GM12878 (cell line): ENCODE measurements at regions not wholly inside any gene's neighbourhood (a gene's known extent, or its start where the extent isn't known, plus 50 kb on each side); places are given as distances from the start of the nearest gene placed in this dataset.

Source experiments
- ATAC-seq: fragments of 200-7000 bp; cut with Tn5 transposase; 3 replicates; pipeline ENCODE4 v1.9.1; 2020; ENCODE audit warnings: mild to moderate bottlenecking, moderate library complexity
- BruUV-seq: library from RNA; stranded (reverse); fragments of 400-500 nt; replicated peaks from 2 replicates; lab custom pipeline; 2021; lab: Mats Ljungman, UMichigan
- CTCF ChIA-PET: fragments of 300-600 bp; sonication (Branson Sonifier 250); formaldehyde crosslinking; extraction: SDS; loops from one replicate; lab custom pipeline; 2021; ENCODE audit warnings: inconsistent platforms; lab: Yijun Ruan, JAX
- POLR2A ChIA-PET: fragments of 350-600 bp; formaldehyde crosslinking; extraction: SDS; loops from one replicate; lab custom pipeline; 2021; ENCODE audit warnings: inconsistent platforms; lab: Charles Lee
- RAD21 ChIA-PET: fragments of 300-600 bp; sonication (Branson Sonifier 250); formaldehyde crosslinking; loops from one replicate; lab custom pipeline; 2023; ENCODE audit warnings: antibody characterized with exemption; ENCODE audit not compliant: unreplicated experiment; lab: Charles Lee
- SMC1A ChIA-PET: fragments of 300-600 bp; sonication (Branson Sonifier 250); formaldehyde crosslinking; loops from one replicate; lab custom pipeline; 2023; ENCODE audit not compliant: unreplicated experiment, uncharacterized antibody; lab: Charles Lee
- DNase-seq: peaks from one replicate; pipeline ENCODE4 v3.0.0-alpha.2; 2011; ENCODE audit warnings: low read depth, low spot score
- FAIRE-seq: peaks from 3 replicates; lab custom pipeline; 2011; peaks lifted over from hg19 to GRCh38; lab: Jason Lieb, UNC
- H2AFZ ChIP-seq: 2 replicates; pipeline ENCODE4 v1.6.0; 2011; ENCODE audit warnings: low read depth, low read length, control low read depth; ENCODE audit not compliant: control insufficient read depth
- H3K27ac ChIP-seq: 2 replicates; pipeline ENCODE4 v1.5.1; 2011; ENCODE audit warnings: control low read depth; ENCODE audit not compliant: control insufficient read depth, insufficient read depth
- H3K27me3 ChIP-seq, 2 experiments: replicated peaks in 1 of 2; 2 replicates each; pipeline versions ENCODE4 v1.6.0 to v1.6.1; 2011; ENCODE audit warnings: low read length in 1 of 2; ENCODE audit not compliant: control insufficient read depth in 2 of 2, insufficient read depth in 2 of 2
- H3K36me3 ChIP-seq, 2 experiments: 2 replicates each; pipeline ENCODE4 v1.5.1; 2011; ENCODE audit warnings: low read length in 1 of 2; ENCODE audit not compliant: control insufficient read depth in 2 of 2, insufficient read depth in 2 of 2
- H3K4me1 ChIP-seq: 2 replicates; pipeline ENCODE4 v1.6.1; 2011; ENCODE audit warnings: mild to moderate bottlenecking, low read length, moderate library complexity, mixed read lengths; ENCODE audit not compliant: control insufficient read depth, insufficient read depth
- H3K4me2 ChIP-seq: 2 replicates; pipeline ENCODE4 v1.6.0; 2011; ENCODE audit warnings: control low read depth; ENCODE audit not compliant: control insufficient read depth, insufficient read depth
- H3K4me3 ChIP-seq: fragments of 200-600 bp; sonication (generic); 2 replicates; pipeline ENCODE4 v1.5.1; 2016
- H3K79me2 ChIP-seq: 2 replicates; pipeline ENCODE4 v1.6.0; 2011; ENCODE audit warnings: low read length; ENCODE audit not compliant: control insufficient read depth, insufficient read depth
- H3K9ac ChIP-seq: 2 replicates; pipeline ENCODE4 v1.8.0; 2011; ENCODE audit warnings: low read length, control low read depth, mixed read lengths; ENCODE audit not compliant: control insufficient read depth, insufficient read depth
- H3K9me3 ChIP-seq: replicated peaks from 3 replicates; pipeline ENCODE4 v1.5.1; 2011; ENCODE audit warnings: mild to moderate bottlenecking, low read length; ENCODE audit not compliant: control insufficient read depth, insufficient read depth
- H4K20me1 ChIP-seq: 2 replicates; pipeline ENCODE4 v1.6.0; 2011; ENCODE audit not compliant: control insufficient read depth, insufficient read depth
- POLR2AphosphoS2 ChIP-seq: IDR thresholded peaks from 2 replicates; pipeline ENCODE4 v1.6.1; 2011; ENCODE audit warnings: low read depth, mild to moderate bottlenecking, low read length, improper control_type of control experiment, moderate library complexity
- RFX5 ChIP-seq: IDR thresholded peaks from 2 replicates; pipeline ENCODE4 v1.6.1; 2011; ENCODE audit warnings: low read depth, low read length, improper control_type of control experiment
- WGBS: methylation state at CpG from one replicate; pipeline ENCODE4 v1.1.6; 2016; ENCODE audit warnings: low lambda C conversion rate; ENCODE audit not compliant: insufficient replicate concordance, insufficient coverage; ENCODE audit errors: missing lambda C conversion rate; 5-methylcytosine and 5-hydroxymethylcytosine counted together
- in situ Hi-C: fragments of 300-500 bp; cut with MboI; formaldehyde crosslinking; loops from 9 replicates; pipeline ENCODE4 v1.14.3; 2018; ENCODE audit warnings: mixed read lengths
- intact Hi-C: fragments of 100-400 bp; cut with micrococcal nuclease; formaldehyde crosslinking; loops from one replicate; pipeline ENCODE4 v1.14.2; 2022; ENCODE audit not compliant: unreplicated experiment
- TF ChIP-seq, protein P1 (sequence below): fragments of 450-650 bp; IDR thresholded peaks from 2 replicates; pipeline ENCODE4 v1.6.1; 2018; ENCODE audit warnings: borderline replicate concordance, mild to moderate bottlenecking; ENCODE audit not compliant: partially characterized antibody
- TF ChIP-seq, protein P2 (sequence below): fragments of 450-650 bp; IDR thresholded peaks from 2 replicates; pipeline ENCODE4 v1.6.1; 2017; ENCODE audit warnings: mild to moderate bottlenecking, moderate library complexity

DNA sequence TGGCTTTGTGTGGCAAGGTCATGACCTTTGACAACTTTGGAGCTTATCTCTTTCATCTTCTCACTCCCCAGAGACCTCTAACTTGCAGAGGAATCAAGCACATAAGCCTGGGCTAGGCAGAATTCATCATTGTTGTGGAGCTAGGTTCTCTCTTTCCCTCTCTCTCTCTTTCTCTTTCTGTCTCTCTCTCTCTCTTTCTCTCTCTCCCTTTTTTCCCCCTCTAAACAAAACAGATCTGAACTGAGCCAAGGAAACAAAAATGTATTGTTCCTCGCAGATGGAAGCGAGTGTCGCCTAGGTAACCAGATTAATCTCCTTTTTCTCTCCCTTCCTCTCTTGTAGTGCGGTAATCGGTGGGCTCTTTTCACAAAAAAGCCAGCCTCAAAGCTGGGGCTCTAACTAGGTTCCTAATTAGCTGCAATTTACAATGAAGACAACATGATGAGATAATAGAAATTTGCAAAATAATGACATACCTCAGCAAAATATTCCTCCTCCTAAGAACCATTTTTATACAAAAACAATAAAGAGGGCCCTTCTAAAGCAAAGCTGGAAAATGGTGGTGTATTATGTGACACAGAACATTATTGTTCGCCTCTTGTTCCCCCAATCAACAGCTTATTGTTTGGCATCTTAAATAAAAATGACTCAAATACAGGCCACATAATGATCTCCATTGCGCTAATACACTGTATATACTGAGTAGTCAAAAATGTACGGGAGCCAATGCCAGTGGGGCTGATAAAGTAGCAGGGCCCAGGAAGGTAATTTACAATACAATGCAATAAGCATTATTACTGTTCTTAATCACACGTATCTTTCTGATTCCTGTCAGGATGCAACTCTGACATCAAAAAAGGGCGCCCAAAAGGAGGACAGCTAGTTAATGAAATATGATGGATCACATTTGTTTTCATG is 65.7 kb upstream of the SOX5 start (continued):
- TF ChIP-seq, protein P1, sequence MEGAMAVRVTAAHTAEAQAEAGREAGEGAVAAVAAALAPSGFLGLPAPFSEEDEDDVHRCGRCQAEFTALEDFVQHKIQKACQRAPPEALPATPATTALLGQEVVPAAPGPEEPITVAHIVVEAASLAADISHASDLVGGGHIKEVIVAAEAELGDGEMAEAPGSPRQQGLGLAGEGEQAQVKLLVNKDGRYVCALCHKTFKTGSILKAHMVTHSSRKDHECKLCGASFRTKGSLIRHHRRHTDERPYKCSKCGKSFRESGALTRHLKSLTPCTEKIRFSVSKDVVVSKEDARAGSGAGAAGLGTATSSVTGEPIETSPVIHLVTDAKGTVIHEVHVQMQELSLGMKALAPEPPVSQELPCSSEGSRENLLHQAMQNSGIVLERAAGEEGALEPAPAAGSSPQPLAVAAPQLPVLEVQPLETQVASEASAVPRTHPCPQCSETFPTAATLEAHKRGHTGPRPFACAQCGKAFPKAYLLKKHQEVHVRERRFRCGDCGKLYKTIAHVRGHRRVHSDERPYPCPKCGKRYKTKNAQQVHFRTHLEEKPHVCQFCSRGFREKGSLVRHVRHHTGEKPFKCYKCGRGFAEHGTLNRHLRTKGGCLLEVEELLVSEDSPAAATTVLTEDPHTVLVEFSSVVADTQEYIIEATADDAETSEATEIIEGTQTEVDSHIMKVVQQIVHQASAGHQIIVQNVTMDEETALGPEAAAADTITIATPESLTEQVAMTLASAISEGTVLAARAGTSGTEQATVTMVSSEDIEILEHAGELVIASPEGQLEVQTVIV = no peak

DNA sequence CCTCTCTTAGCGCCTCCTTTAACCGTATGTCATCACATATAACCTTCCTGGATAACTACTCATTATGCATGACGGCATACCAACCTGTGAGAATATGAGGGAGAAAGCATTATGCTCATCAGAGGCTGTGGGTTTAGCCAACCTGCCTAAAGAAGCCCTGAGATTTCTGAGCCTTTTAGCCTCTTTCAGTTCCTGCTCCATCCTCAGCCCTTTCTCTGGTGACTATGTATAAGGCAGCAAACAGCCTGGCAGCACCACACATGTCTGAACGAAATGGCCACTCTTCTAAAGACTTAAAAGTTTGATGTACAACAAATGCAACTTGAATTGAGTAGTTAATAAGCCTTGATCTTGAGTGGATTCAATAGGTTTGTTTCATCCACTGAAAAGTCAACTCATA is 64.8 kb upstream of the SOX5 start:
- Histone ChIP-seq H3K79me2 (no peaks in the 10 kb centered on the region), H3K4me3 (no peak overlapping the region), H3K27me3 (no peaks in the 10 kb centered on the region; a peak in 2 of 4 replicates), H3K4me2 (no peak overlapping the region), H3K27ac (no peak overlapping the region), H2AFZ (no peak overlapping the region), H3K9me3 (no peaks in the 10 kb centered on the region), H3K9ac (no peak overlapping the region), H3K36me3 (no peaks in the 10 kb centered on the region), H3K4me1 (no peaks in the 10 kb centered on the region), H4K20me1 (no peaks in the 10 kb centered on the region)
- 31% methylated on average over 4 of the region's 4 CpGs for WGBS
- in situ Hi-C loops = no loop called here
- intact Hi-C loops = loop anchor here (10.0 kb wide), 1 partner anchor 809 kb away; no protein-coding TSS in a partner anchor
- no TSS peak for BruUV-seq
- TF ChIP-seq RFX5 (no peak), POLR2AphosphoS2 (no peak)
- TF ChIP-seq, protein P2, sequence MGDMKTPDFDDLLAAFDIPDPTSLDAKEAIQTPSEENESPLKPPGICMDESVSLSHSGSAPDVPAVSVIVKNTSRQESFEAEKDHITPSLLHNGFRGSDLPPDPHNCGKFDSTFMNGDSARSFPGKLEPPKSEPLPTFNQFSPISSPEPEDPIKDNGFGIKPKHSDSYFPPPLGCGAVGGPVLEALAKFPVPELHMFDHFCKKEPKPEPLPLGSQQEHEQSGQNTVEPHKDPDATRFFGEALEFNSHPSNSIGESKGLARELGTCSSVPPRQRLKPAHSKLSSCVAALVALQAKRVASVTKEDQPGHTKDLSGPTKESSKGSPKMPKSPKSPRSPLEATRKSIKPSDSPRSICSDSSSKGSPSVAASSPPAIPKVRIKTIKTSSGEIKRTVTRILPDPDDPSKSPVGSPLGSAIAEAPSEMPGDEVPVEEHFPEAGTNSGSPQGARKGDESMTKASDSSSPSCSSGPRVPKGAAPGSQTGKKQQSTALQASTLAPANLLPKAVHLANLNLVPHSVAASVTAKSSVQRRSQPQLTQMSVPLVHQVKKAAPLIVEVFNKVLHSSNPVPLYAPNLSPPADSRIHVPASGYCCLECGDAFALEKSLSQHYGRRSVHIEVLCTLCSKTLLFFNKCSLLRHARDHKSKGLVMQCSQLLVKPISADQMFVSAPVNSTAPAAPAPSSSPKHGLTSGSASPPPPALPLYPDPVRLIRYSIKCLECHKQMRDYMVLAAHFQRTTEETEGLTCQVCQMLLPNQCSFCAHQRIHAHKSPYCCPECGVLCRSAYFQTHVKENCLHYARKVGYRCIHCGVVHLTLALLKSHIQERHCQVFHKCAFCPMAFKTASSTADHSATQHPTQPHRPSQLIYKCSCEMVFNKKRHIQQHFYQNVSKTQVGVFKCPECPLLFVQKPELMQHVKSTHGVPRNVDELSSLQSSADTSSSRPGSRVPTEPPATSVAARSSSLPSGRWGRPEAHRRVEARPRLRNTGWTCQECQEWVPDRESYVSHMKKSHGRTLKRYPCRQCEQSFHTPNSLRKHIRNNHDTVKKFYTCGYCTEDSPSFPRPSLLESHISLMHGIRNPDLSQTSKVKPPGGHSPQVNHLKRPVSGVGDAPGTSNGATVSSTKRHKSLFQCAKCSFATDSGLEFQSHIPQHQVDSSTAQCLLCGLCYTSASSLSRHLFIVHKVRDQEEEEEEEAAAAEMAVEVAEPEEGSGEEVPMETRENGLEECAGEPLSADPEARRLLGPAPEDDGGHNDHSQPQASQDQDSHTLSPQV = no peak
- ChIA-PET SMC1A (interaction anchor here (1.1 to 1.4 kb wide), 4 partner anchors 11 to 820 kb away, joined by 3 to 5 read pairs (median 4); no protein-coding TSS in a partner anchor), RAD21 (no interaction called here), POLR2A (no interaction called here), CTCF (interaction anchor here (0.6 to 2.0 kb wide), 4 partner anchors 11 to 1118 kb away, joined by 3 to 6 read pairs (median 4); no protein-coding TSS in a partner anchor)
- ATAC-seq (peak; percentile 68), FAIRE-seq (no peak), DNase-seq (no peak)
